ENCODE measurements at regions not wholly inside any gene's neighbourhood (a gene's known extent, or its start where the extent isn't known, plus 50 kb on each side); places are given as distances from the start of the nearest gene placed in this dataset.

DNA sequence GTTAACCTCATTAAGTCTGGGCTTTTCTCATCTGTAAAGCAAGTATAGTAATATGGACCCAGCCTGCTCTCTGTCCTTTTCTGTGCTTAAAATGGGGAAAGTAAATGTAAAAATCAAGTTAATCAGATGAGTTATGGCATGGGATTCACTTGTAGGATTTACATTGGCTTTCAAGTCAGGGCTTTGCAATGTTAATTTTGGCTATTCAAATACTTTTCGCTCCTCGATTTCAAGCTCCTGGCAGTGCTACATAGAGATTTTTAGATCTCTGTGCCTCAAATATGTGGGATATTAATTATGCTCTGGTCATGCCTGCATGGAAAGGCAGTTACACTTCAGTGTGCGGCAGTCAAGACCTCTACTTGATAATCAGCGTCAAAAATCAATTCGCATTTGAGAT lies 709.8 kb downstream of the LTN1 start:
- no peak for TF ChIP-seq POLR2A (IDR thresholded peaks at IDR 0.05)
- TF ChIP-seq, protein P1, sequence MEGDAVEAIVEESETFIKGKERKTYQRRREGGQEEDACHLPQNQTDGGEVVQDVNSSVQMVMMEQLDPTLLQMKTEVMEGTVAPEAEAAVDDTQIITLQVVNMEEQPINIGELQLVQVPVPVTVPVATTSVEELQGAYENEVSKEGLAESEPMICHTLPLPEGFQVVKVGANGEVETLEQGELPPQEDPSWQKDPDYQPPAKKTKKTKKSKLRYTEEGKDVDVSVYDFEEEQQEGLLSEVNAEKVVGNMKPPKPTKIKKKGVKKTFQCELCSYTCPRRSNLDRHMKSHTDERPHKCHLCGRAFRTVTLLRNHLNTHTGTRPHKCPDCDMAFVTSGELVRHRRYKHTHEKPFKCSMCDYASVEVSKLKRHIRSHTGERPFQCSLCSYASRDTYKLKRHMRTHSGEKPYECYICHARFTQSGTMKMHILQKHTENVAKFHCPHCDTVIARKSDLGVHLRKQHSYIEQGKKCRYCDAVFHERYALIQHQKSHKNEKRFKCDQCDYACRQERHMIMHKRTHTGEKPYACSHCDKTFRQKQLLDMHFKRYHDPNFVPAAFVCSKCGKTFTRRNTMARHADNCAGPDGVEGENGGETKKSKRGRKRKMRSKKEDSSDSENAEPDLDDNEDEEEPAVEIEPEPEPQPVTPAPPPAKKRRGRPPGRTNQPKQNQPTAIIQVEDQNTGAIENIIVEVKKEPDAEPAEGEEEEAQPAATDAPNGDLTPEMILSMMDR (IDR thresholded peaks at IDR 0.05) = no peak
